ENCODE measurements at regions not wholly inside any gene's neighbourhood (a gene's known extent, or its start where the extent isn't known, plus 50 kb on each side); places are given as distances from the start of the nearest gene placed in this dataset.

- H3K4me3 ChIP-seq = no peak overlapping the region
- H3K4me1 ChIP-seq = no peaks in the 10 kb centered on the region
- no peaks in the 10 kb centered on the region for H3K27me3 ChIP-seq
- intact Hi-C loops (cut with DNase I; ENCODE audit: low total_unique reads) = no loop called here
- no peak overlapping the region for H3K27ac ChIP-seq
- no peak for TF ChIP-seq CTCF (IDR thresholded peaks at IDR 0.05)
- no peaks in the 10 kb centered on the region for H3K9me3 ChIP-seq
- no peaks in the 10 kb centered on the region for H3K36me3 ChIP-seq
- no peak for DNase-seq
Measured at GRCh38 chr7:15035814-15036213, 133.3 kb upstream of the DGKB start.

- DNase-seq = no peak
- Histone ChIP-seq H3K9me3 (no peaks in the 10 kb centered on the region), H3K36me3 (no peaks in the 10 kb centered on the region), H3K4me1 (no peaks in the 10 kb centered on the region), H3K27me3 (no peaks in the 10 kb centered on the region), H3K27ac (no peak overlapping the region), H3K4me3 (no peak overlapping the region)
- intact Hi-C loops (cut with DNase I; ENCODE audit: low total_unique reads) = no loop called here
- TF ChIP-seq CTCF (IDR thresholded peaks at IDR 0.05) = no peak
Measured at GRCh38 chr7:15033039-15033438, 130.5 kb upstream of the DGKB start.

GRCh38 chr7:15018981-15019380 lies 116.4 kb upstream of the DGKB start:
- TF ChIP-seq CTCF (IDR thresholded peaks at IDR 0.05) = no peak
- Histone ChIP-seq H3K4me1 (peaks cover 0 to 3% (median 0%) of the 10 kb centered on the region in 4 donors), H3K4me3 (no peak overlapping the region), H3K27ac (no peak overlapping the region), H3K9me3 (no peaks in the 10 kb centered on the region), H3K27me3 (no peaks in the 10 kb centered on the region), H3K36me3 (no peaks in the 10 kb centered on the region)
- no peak for DNase-seq
- intact Hi-C loops (cut with DNase I; ENCODE audit: low total_unique reads) = no loop called here

GRCh38 chr7:15016766-15017165 lies 114.2 kb upstream of the DGKB start:
- Histone ChIP-seq H3K4me3 (no peak overlapping the region), H3K36me3 (no peaks in the 10 kb centered on the region), H3K27me3 (no peaks in the 10 kb centered on the region), H3K4me1 (peaks cover 0 to 3% (median 0%) of the 10 kb centered on the region in 4 donors), H3K27ac (no peak overlapping the region), H3K9me3 (no peaks in the 10 kb centered on the region)
- DNase-seq = no peak
- intact Hi-C loops (cut with DNase I; ENCODE audit: low total_unique reads) = no loop called here
- TF ChIP-seq CTCF (IDR thresholded peaks at IDR 0.05) = no peak

GRCh38 chr7:15016315-15016667 lies 113.7 kb upstream of the DGKB start:
- H3K9me3 ChIP-seq = no peaks in the 10 kb centered on the region
- H3K4me3 ChIP-seq = no peak overlapping the region
- no peak overlapping the region for H3K27ac ChIP-seq
- DNase-seq = no peak
- no peaks in the 10 kb centered on the region for H3K36me3 ChIP-seq
- peaks cover 0 to 3% (median 0%) of the 10 kb centered on the region in 4 donors for H3K4me1 ChIP-seq
- no peak for TF ChIP-seq CTCF (IDR thresholded peaks at IDR 0.05)
- no peaks in the 10 kb centered on the region for H3K27me3 ChIP-seq
- intact Hi-C loops (cut with DNase I; ENCODE audit: low total_unique reads) = no loop called here

Measured in tibial artery (tissue), 4 donors.